ENCODE measurements at regions not wholly inside any gene's neighbourhood (a gene's known extent, or its start where the extent isn't known, plus 50 kb on each side); places are given as distances from the start of the nearest gene placed in this dataset.

DNA sequence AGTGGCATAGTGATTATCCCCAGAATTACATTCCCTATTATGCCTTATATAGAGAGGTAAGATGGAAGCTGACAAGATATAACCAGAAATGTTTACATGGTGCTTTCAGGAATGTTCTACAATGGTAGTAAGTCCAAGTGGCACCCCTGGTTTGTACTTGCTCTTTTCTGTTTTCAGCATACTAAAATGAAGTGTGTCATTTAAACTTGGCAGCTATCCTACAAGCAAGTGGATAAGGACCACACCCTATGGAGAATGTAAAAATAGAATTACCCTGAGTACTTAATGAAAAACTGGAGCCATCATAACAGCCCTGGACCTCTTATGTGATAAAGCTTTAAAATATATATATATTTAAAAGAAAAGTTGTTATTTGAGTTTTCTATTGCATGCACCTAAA is 1012.7 kb upstream of the CADM2 start:
- no peak for TF ChIP-seq POLR2AphosphoS5 (IDR thresholded peaks at IDR 0.05; ENCODE audit: low read depth, low read length)
- no peak for TF ChIP-seq POLR2A (IDR thresholded peaks at IDR 0.05; ENCODE audit: low read depth, low read length)
- TF ChIP-seq TAF1 (IDR thresholded peaks at IDR 0.05; ENCODE audit: low read depth, low read length) = no peak
- no peak for TF ChIP-seq SPI1 (IDR thresholded peaks at IDR 0.05; ENCODE audit: low read depth, low read length)
- no peak for TF ChIP-seq POU2F2 (IDR thresholded peaks at IDR 0.05; ENCODE audit: low read depth, low read length)
- no peak for TF ChIP-seq PAX5 (IDR thresholded peaks at IDR 0.05; ENCODE audit: insufficient read depth, low read length, severe bottlenecking)

Measured in GM12891 (cell line).